H1 (cell line): ENCODE measurements at regions not wholly inside any gene's neighbourhood (a gene's known extent, or its start where the extent isn't known, plus 50 kb on each side); places are given as distances from the start of the nearest gene placed in this dataset.

Experiments used
- CTCF ChIA-PET: fragments of 300-600 bp; sonication (Branson Sonifier 250); formaldehyde crosslinking; loops from one replicate; lab custom pipeline; 2021; ENCODE audit not compliant: partially characterized antibody; lab: Charles Lee
- POLR2A ChIA-PET: fragments of 300-600 bp; sonication (Branson Sonifier 250); formaldehyde crosslinking; loops from one replicate; lab custom pipeline; 2021; ENCODE audit warnings: inconsistent platforms; ENCODE audit not compliant: partially characterized antibody; lab: Charles Lee
- DNase-seq, 2 experiments: peaks; one replicate each; pipeline versions ENCODE4 v3.0.0 to v3.0.0-alpha.2; 2010 to 2022; ENCODE audit warnings: low spot score in 2 of 2, low read depth in 1 of 2, mixed read lengths in 1 of 2
- FAIRE-seq: peaks from 2 replicates; lab custom pipeline; 2011; peaks lifted over from hg19 to GRCh38; lab: Jason Lieb, UNC
- H2AFZ ChIP-seq: 2 replicates; pipeline ENCODE4 v1.8.1; 2012; ENCODE audit warnings: low read length, inconsistent platforms
- H2AK5ac ChIP-seq: 2 replicates; pipeline ENCODE4 v1.6.1; 2013; ENCODE audit warnings: low read depth, low read length
- H2BK120ac ChIP-seq: replicated peaks from 2 replicates; pipeline ENCODE3; 2013; ENCODE audit warnings: low read depth, low read length, inconsistent platforms
- H2BK12ac ChIP-seq: 2 replicates; pipeline ENCODE4 v1.6.1; 2013; ENCODE audit warnings: low read depth, low read length
- H2BK15ac ChIP-seq: 2 replicates; pipeline ENCODE4 v1.6.1; 2013; ENCODE audit warnings: low read length
- H2BK20ac ChIP-seq: 2 replicates; pipeline ENCODE4 v1.6.1; 2013; ENCODE audit warnings: low read length
- H2BK5ac ChIP-seq: 2 replicates; pipeline ENCODE4 v1.6.1; 2013; ENCODE audit warnings: low read depth, low read length
- H3K14ac ChIP-seq: 2 replicates; pipeline ENCODE4 v1.6.1; 2013; ENCODE audit warnings: inconsistent platforms; ENCODE audit not compliant: insufficient read length
- H3K18ac ChIP-seq: 2 replicates; pipeline ENCODE4 v1.6.1; 2013; ENCODE audit warnings: low read length; ENCODE audit errors: extremely low read depth
- H3K23ac ChIP-seq: 2 replicates; pipeline ENCODE4 v1.6.1; 2013; ENCODE audit warnings: inconsistent platforms; ENCODE audit not compliant: insufficient read length
- H3K23me2 ChIP-seq: 2 replicates; pipeline ENCODE4 v1.6.1; 2013; ENCODE audit warnings: low read depth, low read length
- H3K27ac ChIP-seq: 2 replicates; pipeline ENCODE4 v1.6.1; 2011; ENCODE audit warnings: low read depth, low read length, inconsistent platforms
- H3K27me3 ChIP-seq, 4 experiments: replicated peaks in 1 of 4; 1 replicate in 1 of 4; 2 replicates in 3 of 4; pipeline versions ENCODE4 v1.6.1 to v1.8.1; 2011 to 2013; ENCODE audit warnings: low read length in 3 of 4, mild to moderate bottlenecking in 3 of 4, inconsistent platforms in 2 of 4, mixed read lengths in 2 of 4, moderate library complexity in 1 of 4; ENCODE audit not compliant: control insufficient read depth in 3 of 4, insufficient read depth in 3 of 4; ENCODE audit errors: extremely low read depth in 1 of 4
- H3K36me3 ChIP-seq, 4 experiments: 2 replicates each; pipeline versions ENCODE4 v1.6.1 to v1.8.1; 2011 to 2013; ENCODE audit warnings: mild to moderate bottlenecking in 4 of 4, low read length in 3 of 4, moderate library complexity in 2 of 4, control low read depth in 1 of 4, inconsistent platforms in 1 of 4; ENCODE audit not compliant: insufficient read depth in 4 of 4, control insufficient read depth in 2 of 4
- H3K4ac ChIP-seq: replicated peaks from 2 replicates; pipeline ENCODE3; 2013; ENCODE audit warnings: low read length, low read depth, mixed read lengths, inconsistent platforms; ENCODE audit not compliant: insufficient read length
- H3K4me1 ChIP-seq, 4 experiments: replicated peaks in 1 of 4; 1 replicate in 1 of 4; 2 replicates in 3 of 4; pipeline versions ENCODE4 v1.6.1 to v1.8.1; 2011 to 2013; ENCODE audit warnings: low read length in 3 of 4, inconsistent platforms in 2 of 4, mixed read lengths in 1 of 4; ENCODE audit not compliant: insufficient read depth in 4 of 4, control insufficient read depth in 3 of 4
- H3K4me2 ChIP-seq, 2 experiments: 2 replicates each; pipeline versions ENCODE4 v1.6.1 to v1.8.1; 2011 to 2013; ENCODE audit warnings: low read depth in 2 of 2, low read length in 2 of 2, control low read depth in 1 of 2, inconsistent platforms in 1 of 2, mild to moderate bottlenecking in 1 of 2; ENCODE audit not compliant: insufficient read depth in 1 of 2
- H3K4me3 ChIP-seq, 4 experiments: fragments of 200-600, 300-600 bp in 1 of 4; sonication (generic), shearing (Covaris generic), sonication (Bioruptor Twin) in 1 of 4; 2 replicates each; pipeline versions ENCODE4 v1.5.1 to v1.8.1; 2011 to 2016; ENCODE audit warnings: low read length in 4 of 4, low read depth in 3 of 4, control low read depth in 2 of 4, inconsistent platforms in 2 of 4, mild to moderate bottlenecking in 2 of 4, mixed read lengths in 1 of 4, moderate library complexity in 1 of 4; ENCODE audit not compliant: insufficient read depth in 2 of 4; ENCODE audit errors: extremely low read depth in 1 of 4
- H3K56ac ChIP-seq: replicated peaks from 2 replicates; pipeline ENCODE3; 2013; ENCODE audit warnings: low read depth, mild to moderate bottlenecking, mixed read lengths, low read length, inconsistent platforms; ENCODE audit not compliant: insufficient read length
- H3K79me1 ChIP-seq: 2 replicates; pipeline ENCODE4 v1.6.1; 2013; ENCODE audit warnings: low read depth, low read length, control low read depth
- H3K79me2 ChIP-seq, 2 experiments: 2 replicates each; pipeline versions ENCODE4 v1.6.1 to v1.8.1; 2012 to 2013; ENCODE audit warnings: low read length in 2 of 2, mild to moderate bottlenecking in 2 of 2, inconsistent platforms in 1 of 2; ENCODE audit not compliant: insufficient read depth in 2 of 2, control insufficient read depth in 1 of 2
- H3K9ac ChIP-seq, 4 experiments: replicated peaks in 1 of 4; 1 replicate in 1 of 4; 2 replicates in 3 of 4; pipeline versions ENCODE4 v1.6.1 to v1.8.1; 2011 to 2013; ENCODE audit warnings: low read depth in 3 of 4, low read length in 3 of 4, control low read depth in 2 of 4, mild to moderate bottlenecking in 2 of 4, moderate library complexity in 2 of 4, inconsistent platforms in 1 of 4; ENCODE audit errors: extremely low read depth in 1 of 4
- H3K9me3 ChIP-seq, 2 experiments: 2 replicates each; pipeline versions ENCODE4 v1.6.1 to v1.8.1; 2012 to 2013; ENCODE audit warnings: mild to moderate bottlenecking in 2 of 2, moderate library complexity in 2 of 2, control low read depth in 1 of 2, inconsistent platforms in 1 of 2, low read depth in 1 of 2, low read length in 1 of 2, mixed read lengths in 1 of 2; ENCODE audit not compliant: insufficient read depth in 2 of 2
- H4K20me1 ChIP-seq, 2 experiments: replicated peaks in 1 of 2; 2 replicates each; pipeline versions ENCODE3 to v1.8.1; 2011 to 2013; ENCODE audit warnings: inconsistent platforms in 2 of 2, low read length in 2 of 2, mild to moderate bottlenecking in 1 of 2; ENCODE audit not compliant: insufficient read depth in 2 of 2, control insufficient read depth in 1 of 2
- H4K5ac ChIP-seq: 2 replicates; pipeline ENCODE4 v1.6.1; 2013; ENCODE audit warnings: low read length, low read depth, mixed read lengths, inconsistent platforms; ENCODE audit not compliant: insufficient read length
- H4K8ac ChIP-seq: 2 replicates; pipeline ENCODE4 v1.8.0; 2013; ENCODE audit warnings: mild to moderate bottlenecking, moderate library complexity, low read length, inconsistent platforms; ENCODE audit not compliant: insufficient read depth; ENCODE audit errors: extremely low read depth
- H4K91ac ChIP-seq: replicated peaks from 2 replicates; pipeline ENCODE3; 2013; ENCODE audit warnings: low read length, mixed read lengths, inconsistent platforms; ENCODE audit not compliant: insufficient read length
- BRCA1 ChIP-seq: IDR thresholded peaks from 2 replicates; pipeline ENCODE4 v1.6.1; 2012; ENCODE audit warnings: low read depth, low read length, improper control_type of control experiment
- POU5F1 ChIP-seq: IDR thresholded peaks from 2 replicates; pipeline ENCODE4 v1.6.1; 2011; ENCODE audit warnings: low read depth, mild to moderate bottlenecking, low read length, moderate library complexity
- WGBS, 2 experiments: shearing (Covaris generic) in 1 of 2; methylation state at CpG; one replicate each; pipeline versions ENCODE4 v1.1.6 to v1.1.7; 2013 to 2015; ENCODE audit warnings: low lambda C conversion rate in 2 of 2, mixed read lengths in 2 of 2, inconsistent platforms in 1 of 2, low coverage in 1 of 2, missing lambda C conversion rate in 1 of 2; ENCODE audit not compliant: insufficient replicate concordance in 2 of 2, insufficient coverage in 1 of 2, insufficient read length in 1 of 2; ENCODE audit errors: extremely low coverage in 1 of 2, missing lambda C conversion rate in 1 of 2; 5-methylcytosine and 5-hydroxymethylcytosine counted together

DNA sequence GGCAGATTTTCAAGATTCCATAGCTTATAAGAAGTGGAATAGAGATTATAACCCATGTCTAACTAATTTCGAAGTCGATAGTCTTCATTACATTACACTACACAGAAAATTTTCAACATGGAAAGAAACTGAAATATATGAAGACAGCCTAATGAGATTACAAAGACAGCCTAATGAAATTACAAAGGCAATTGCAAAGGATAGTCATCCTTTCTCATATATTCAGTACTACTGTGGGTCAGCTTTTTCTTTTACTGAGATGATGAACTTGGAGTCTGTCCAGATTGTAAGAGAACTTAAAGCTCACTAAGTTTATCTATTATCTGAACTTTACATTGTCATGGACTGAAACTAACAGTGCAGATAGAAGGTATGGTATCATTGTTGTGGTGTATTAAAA is 304.4 kb upstream of the MBL2 start:
- Histone ChIP-seq H3K9ac (no peak overlapping the region), H2BK20ac (no peak overlapping the region), H3K79me2 (no peaks in the 10 kb centered on the region), H3K23ac (no peak overlapping the region), H3K4ac (no peak overlapping the region), H4K5ac (no peak overlapping the region), H2AFZ (no peak overlapping the region), H3K18ac (no peak overlapping the region), H4K8ac (no peak overlapping the region), H3K14ac (no peak overlapping the region), H3K27me3 (no peaks in the 10 kb centered on the region), H3K56ac (no peak overlapping the region), H3K4me2 (no peak overlapping the region), H3K79me1 (no peaks in the 10 kb centered on the region), H3K4me3 (no peak overlapping the region), H2BK15ac (no peak overlapping the region), H2AK5ac (no peak overlapping the region), H3K23me2 (no peaks in the 10 kb centered on the region; the same call in 1 of the 2 replicates), H3K36me3 (no peaks in the 10 kb centered on the region), H3K27ac (no peak overlapping the region), H3K9me3 (no peaks in the 10 kb centered on the region), H4K20me1 (no peaks in the 10 kb centered on the region), H4K91ac (no peak overlapping the region), H2BK12ac (no peak overlapping the region), H3K4me1 (no peaks in the 10 kb centered on the region), H2BK120ac (no peak overlapping the region), H2BK5ac (no peak overlapping the region)
- TF ChIP-seq BRCA1 = no peak
- TF ChIP-seq POU5F1 = no peak
- DNase-seq (no peak), FAIRE-seq (no peak)
- ChIA-PET CTCF (no interaction called here), POLR2A (no interaction called here)
- WGBS, 2 experiments = 90% methylated on average over 2 of the region's 2 CpGs; no CpG with 5 or more reads in 1 of the 2 experiments
